ENCODE measurements at regions not wholly inside any gene's neighbourhood (a gene's known extent, or its start where the extent isn't known, plus 50 kb on each side); places are given as distances from the start of the nearest gene placed in this dataset.

DNA sequence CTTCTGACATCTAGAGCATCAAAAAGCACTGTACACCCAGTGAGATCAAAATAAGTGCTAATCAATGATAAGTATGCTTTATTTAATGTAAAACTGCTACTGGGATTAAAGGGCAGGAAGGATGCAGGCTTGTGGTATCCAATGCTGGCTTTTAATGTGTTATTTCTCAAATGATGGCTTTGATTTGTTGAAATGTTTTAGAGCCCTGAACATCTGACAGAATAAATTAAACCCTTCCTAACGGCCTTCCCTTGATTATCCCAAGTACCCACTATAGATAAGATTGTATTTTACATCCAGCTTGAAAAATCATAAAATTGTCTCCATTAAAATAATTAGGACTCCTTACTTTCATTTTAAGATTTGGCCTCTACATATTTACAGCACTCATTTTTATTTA is 382.9 kb downstream of the HNRNPD start:
- TF ChIP-seq, protein P1, sequence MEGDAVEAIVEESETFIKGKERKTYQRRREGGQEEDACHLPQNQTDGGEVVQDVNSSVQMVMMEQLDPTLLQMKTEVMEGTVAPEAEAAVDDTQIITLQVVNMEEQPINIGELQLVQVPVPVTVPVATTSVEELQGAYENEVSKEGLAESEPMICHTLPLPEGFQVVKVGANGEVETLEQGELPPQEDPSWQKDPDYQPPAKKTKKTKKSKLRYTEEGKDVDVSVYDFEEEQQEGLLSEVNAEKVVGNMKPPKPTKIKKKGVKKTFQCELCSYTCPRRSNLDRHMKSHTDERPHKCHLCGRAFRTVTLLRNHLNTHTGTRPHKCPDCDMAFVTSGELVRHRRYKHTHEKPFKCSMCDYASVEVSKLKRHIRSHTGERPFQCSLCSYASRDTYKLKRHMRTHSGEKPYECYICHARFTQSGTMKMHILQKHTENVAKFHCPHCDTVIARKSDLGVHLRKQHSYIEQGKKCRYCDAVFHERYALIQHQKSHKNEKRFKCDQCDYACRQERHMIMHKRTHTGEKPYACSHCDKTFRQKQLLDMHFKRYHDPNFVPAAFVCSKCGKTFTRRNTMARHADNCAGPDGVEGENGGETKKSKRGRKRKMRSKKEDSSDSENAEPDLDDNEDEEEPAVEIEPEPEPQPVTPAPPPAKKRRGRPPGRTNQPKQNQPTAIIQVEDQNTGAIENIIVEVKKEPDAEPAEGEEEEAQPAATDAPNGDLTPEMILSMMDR (IDR thresholded peaks at IDR 0.05; ENCODE audit: unreplicated experiment) = no peak
- H3K36me3 Mint-ChIP-seq (ENCODE audit: insufficient read depth) = no peaks in the 10 kb centered on the region
- DNase-seq (ENCODE audit: low spot score, unreplicated experiment) = no peak
- no peak overlapping the region for H3K4me3 Mint-ChIP-seq (ENCODE audit: low read depth)
- no peak overlapping the region for H3K27ac Mint-ChIP-seq
- no peaks in the 10 kb centered on the region for H3K27me3 Mint-ChIP-seq
- H3K4me1 Mint-ChIP-seq (ENCODE audit: low read depth) = peaks cover 20% of the 10 kb centered on the region
- H3K9me3 Mint-ChIP-seq (ENCODE audit: low read depth) = no peaks in the 10 kb centered on the region

DNA sequence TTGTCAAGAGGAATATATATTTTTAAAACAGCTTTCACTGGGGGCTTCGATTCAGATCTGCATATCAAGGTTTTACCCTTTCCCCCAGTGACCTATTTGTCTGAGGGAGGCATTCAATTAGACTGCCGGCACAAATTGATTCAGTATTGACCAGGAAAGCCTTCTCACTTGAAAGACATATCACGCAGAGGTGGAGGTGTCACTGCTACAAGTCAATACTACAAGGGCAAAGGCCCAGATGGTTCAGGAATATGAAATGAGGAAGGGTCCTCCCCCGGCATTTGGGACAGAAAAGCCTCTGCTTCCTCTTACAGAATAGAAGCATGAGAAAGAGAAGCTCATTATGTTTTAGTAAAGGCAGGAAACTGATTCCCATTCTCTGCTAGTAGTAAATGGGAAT is 383.6 kb downstream of the HNRNPD start:
- no peak overlapping the region for H3K4me3 Mint-ChIP-seq (ENCODE audit: low read depth)

DNA sequence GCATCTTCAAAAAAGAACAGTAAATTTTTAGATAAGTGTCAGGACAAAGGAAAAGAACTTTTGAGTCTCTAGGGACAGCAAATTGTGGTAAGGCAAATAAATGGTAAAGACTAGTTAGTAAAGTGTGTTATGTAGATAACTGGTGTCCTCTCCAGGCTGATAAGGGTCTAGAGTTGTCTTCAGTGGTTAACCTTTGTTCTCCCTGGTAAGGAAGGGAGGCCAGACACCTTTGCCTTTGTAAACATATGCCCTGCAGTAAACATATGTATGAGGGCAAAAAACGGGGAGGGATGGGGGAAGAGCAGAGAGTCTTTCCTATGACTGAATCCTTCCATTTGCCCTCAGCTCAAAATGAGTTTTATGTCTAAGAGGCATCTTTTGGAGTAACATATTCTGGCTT is 384.6 kb downstream of the HNRNPD start:
- Mint-ChIP-seq H3K4me1 (ENCODE audit: low read depth) (peaks cover 20% of the 10 kb centered on the region), H3K27me3 (no peaks in the 10 kb centered on the region), H3K4me3 (ENCODE audit: low read depth) (no peak overlapping the region)

More for the DNA sequence above, 383.6 kb downstream of the HNRNPD start:
- DNase-seq (ENCODE audit: low spot score, unreplicated experiment) = no peak
- H3K27ac Mint-ChIP-seq = peak overlapping the region; percentile 9
- H3K27me3 Mint-ChIP-seq = no peaks in the 10 kb centered on the region
- TF ChIP-seq, protein P1 (IDR thresholded peaks at IDR 0.05; ENCODE audit: unreplicated experiment) = no peak
- H3K4me1 Mint-ChIP-seq (ENCODE audit: low read depth) = peaks cover 20% of the 10 kb centered on the region
- no peaks in the 10 kb centered on the region for H3K36me3 Mint-ChIP-seq (ENCODE audit: insufficient read depth)
- H3K9me3 Mint-ChIP-seq (ENCODE audit: low read depth) = no peaks in the 10 kb centered on the region

DNA sequence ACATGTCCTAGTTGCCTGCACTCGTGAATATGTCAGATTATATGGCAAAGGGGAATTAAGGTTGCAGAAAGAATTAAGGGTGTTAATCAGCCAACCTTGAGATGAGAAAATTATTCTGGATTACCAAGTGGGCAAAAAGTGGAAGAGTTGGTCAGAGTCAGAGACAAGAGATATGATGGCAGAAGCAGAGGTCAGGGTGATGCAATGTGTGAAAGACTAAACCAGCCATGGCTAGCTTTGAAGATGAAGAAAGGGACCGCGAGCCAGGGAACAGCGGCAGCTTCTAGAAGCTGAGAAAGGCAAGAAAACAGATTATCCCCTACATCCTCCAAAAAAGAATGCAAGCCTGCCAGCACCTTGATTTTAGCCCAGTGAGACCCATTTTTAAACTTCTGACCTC is 385.6 kb downstream of the HNRNPD start:
- peaks cover 29% of the 10 kb centered on the region for H3K4me1 Mint-ChIP-seq (ENCODE audit: low read depth)
- TF ChIP-seq, protein P1 (IDR thresholded peaks at IDR 0.05; ENCODE audit: unreplicated experiment) = no peak
- DNase-seq (ENCODE audit: low spot score, unreplicated experiment) = no peak
- H3K9me3 Mint-ChIP-seq (ENCODE audit: low read depth) = no peaks in the 10 kb centered on the region
- H3K36me3 Mint-ChIP-seq (ENCODE audit: insufficient read depth) = no peaks in the 10 kb centered on the region
- no peak overlapping the region for H3K4me3 Mint-ChIP-seq (ENCODE audit: low read depth)
- H3K27ac Mint-ChIP-seq = no peak overlapping the region
- H3K27me3 Mint-ChIP-seq = no peaks in the 10 kb centered on the region

More for the DNA sequence above, 384.6 kb downstream of the HNRNPD start:
- Mint-ChIP-seq H3K27ac (no peak overlapping the region), H3K36me3 (ENCODE audit: insufficient read depth) (no peaks in the 10 kb centered on the region), H3K9me3 (ENCODE audit: low read depth) (no peaks in the 10 kb centered on the region)
- no peak for DNase-seq (ENCODE audit: low spot score, unreplicated experiment)
- TF ChIP-seq, protein P1 (IDR thresholded peaks at IDR 0.05; ENCODE audit: unreplicated experiment) = no peak

DNA sequence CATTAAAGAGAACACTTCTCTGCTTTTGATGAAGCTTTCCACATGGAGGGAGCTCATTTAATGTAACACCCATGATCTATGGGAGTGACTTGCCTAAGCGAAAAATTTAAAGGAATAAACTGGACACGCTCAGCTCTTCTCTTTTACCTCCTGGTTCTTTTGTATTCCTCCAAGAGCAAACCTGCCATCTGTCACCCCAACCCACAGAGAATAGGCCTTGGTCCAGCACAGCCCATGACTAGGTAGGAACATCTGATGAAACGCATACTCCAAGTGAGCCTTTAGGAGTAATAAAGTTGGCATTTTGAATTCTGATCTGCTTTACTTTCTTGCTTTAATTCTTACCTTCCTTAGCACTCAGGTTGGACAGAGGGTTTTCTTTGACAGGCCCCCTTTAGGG is 389.0 kb downstream of the HNRNPD start:
- Mint-ChIP-seq H3K9me3 (ENCODE audit: low read depth) (no peaks in the 10 kb centered on the region), H3K36me3 (ENCODE audit: insufficient read depth) (no peaks in the 10 kb centered on the region), H3K4me3 (ENCODE audit: low read depth) (no peak overlapping the region), H3K27ac (no peak overlapping the region), H3K27me3 (no peaks in the 10 kb centered on the region), H3K4me1 (ENCODE audit: low read depth) (peaks cover 16% of the 10 kb centered on the region)
- TF ChIP-seq, protein P1 (IDR thresholded peaks at IDR 0.05; ENCODE audit: unreplicated experiment) = no peak
- DNase-seq (ENCODE audit: low spot score, unreplicated experiment) = no peak
